ENCODE measurements at regions not wholly inside any gene's neighbourhood (a gene's known extent, or its start where the extent isn't known, plus 50 kb on each side); places are given as distances from the start of the nearest gene placed in this dataset.

GRCh38 chr16:22970209-22970865 lies 156.4 kb downstream of the HS3ST2 start:
- TF ChIP-seq NR3C1 (CRISPR knock-in tag; conservative IDR thresholded peaks at IDR 0.05; ENCODE audit: low read depth), result no peak
- no peak for TF ChIP-seq CTCF (IDR thresholded peaks at IDR 0.05)
- no peak for TF ChIP-seq ESRRA (CRISPR knock-in tag; IDR thresholded peaks at IDR 0.05; ENCODE audit: borderline replicate concordance)
- TF ChIP-seq ETV6 (CRISPR knock-in tag; IDR thresholded peaks at IDR 0.05), result no peak
- no peak for TF ChIP-seq USF2 (CRISPR knock-in tag; IDR thresholded peaks at IDR 0.05)
- TF ChIP-seq GRHL2 (CRISPR knock-in tag; IDR thresholded peaks at IDR 0.05; ENCODE audit: insufficient replicate concordance, severe bottlenecking), result no peak
- no peak for TF ChIP-seq E2F1 (CRISPR knock-in tag; IDR thresholded peaks at IDR 0.05)
- TF ChIP-seq SP1 (CRISPR knock-in tag; conservative IDR thresholded peaks at IDR 0.05), result no peak
- no peak for TF ChIP-seq CREB1 (CRISPR knock-in tag; IDR thresholded peaks at IDR 0.05)
- no peak for TF ChIP-seq ZNF396 (CRISPR knock-in tag; IDR thresholded peaks at IDR 0.05; ENCODE audit: borderline replicate concordance)
- no peak for TF ChIP-seq HMGXB4 (CRISPR knock-in tag; IDR thresholded peaks at IDR 0.05)

Measured in WTC11 (cell line).